Thymus (tissue), 11 donors: ENCODE measurements at regions not wholly inside any gene's neighbourhood (a gene's known extent, or its start where the extent isn't known, plus 50 kb on each side); places are given as distances from the start of the nearest gene placed in this dataset.

ENCODE experiments used
- DNase-seq, 9 donors: peaks; one replicate each; pipeline ENCODE4 v3.0.0-alpha.2; 2013; ENCODE audit warnings: low spot score in 9 of 9, low read depth in 6 of 9, missing footprints in 1 of 9
- H3K27ac ChIP-seq, 2 donors: one replicate each; pipeline ENCODE4 v1.5.1; 2013; ENCODE audit warnings: control low read depth in 1 of 2, low read depth in 1 of 2, low read length in 1 of 2, mild to moderate bottlenecking in 1 of 2, moderate library complexity in 1 of 2
- H3K27me3 ChIP-seq, 2 donors: one replicate each; pipeline ENCODE4 v1.5.1; 2013; ENCODE audit warnings: low read length in 1 of 2; ENCODE audit not compliant: control insufficient read depth in 2 of 2, insufficient read depth in 1 of 2
- H3K36me3 ChIP-seq, 2 donors: one replicate each; pipeline ENCODE4 v1.5.1; 2013; ENCODE audit warnings: low read length in 1 of 2, mild to moderate bottlenecking in 1 of 2, moderate library complexity in 1 of 2; ENCODE audit not compliant: control insufficient read depth in 2 of 2, insufficient read depth in 2 of 2
- H3K4me1 ChIP-seq, 2 donors: one replicate each; pipeline ENCODE4 v1.5.1; 2013; ENCODE audit warnings: low read length in 2 of 2; ENCODE audit not compliant: control insufficient read depth in 2 of 2, insufficient read depth in 2 of 2
- H3K4me3 ChIP-seq, 2 donors: one replicate each; pipeline ENCODE4 v1.5.1; 2013; ENCODE audit warnings: low read length in 2 of 2, control low read depth in 1 of 2, mild to moderate bottlenecking in 1 of 2
- H3K9me3 ChIP-seq, 2 donors: one replicate each; pipeline ENCODE4 v1.5.1; 2013; ENCODE audit warnings: low read length in 1 of 2, mild to moderate bottlenecking in 1 of 2; ENCODE audit not compliant: control insufficient read depth in 2 of 2, insufficient read depth in 1 of 2
- WGBS: extraction: QIAGEN DNeasy Blood & Tissue Kit; methylation state at CpG from one replicate; pipeline ENCODE4 v1.1.7; 2013; 5-methylcytosine and 5-hydroxymethylcytosine counted together
- donor health status: healthy.

GRCh38 chr1:187714470-187714869 lies 885.7 kb downstream of the PLA2G4A start:
- H3K36me3 ChIP-seq = no peaks in the 10 kb centered on the region
- H3K4me1 ChIP-seq = no peaks in the 10 kb centered on the region
- WGBS = 86% methylated on average over 6 of the region's 6 CpGs
- no peak for DNase-seq
- H3K4me3 ChIP-seq = no peak overlapping the region
- no peak overlapping the region for H3K27ac ChIP-seq
- no peaks in the 10 kb centered on the region for H3K27me3 ChIP-seq
- H3K9me3 ChIP-seq = no peaks in the 10 kb centered on the region

GRCh38 chr1:187715483-187715882 lies 886.7 kb downstream of the PLA2G4A start:
- DNase-seq = no peak
- Histone ChIP-seq H3K27me3 (no peaks in the 10 kb centered on the region), H3K36me3 (no peaks in the 10 kb centered on the region), H3K4me3 (no peak overlapping the region), H3K27ac (no peak overlapping the region), H3K4me1 (no peaks in the 10 kb centered on the region), H3K9me3 (no peaks in the 10 kb centered on the region)

GRCh38 chr1:187716160-187716559 lies 887.4 kb downstream of the PLA2G4A start:
- WGBS = 77% methylated on average over 1 of the region's 1 CpG
- Histone ChIP-seq H3K27me3 (no peaks in the 10 kb centered on the region), H3K27ac (no peak overlapping the region), H3K9me3 (no peaks in the 10 kb centered on the region), H3K4me3 (no peak overlapping the region), H3K4me1 (no peaks in the 10 kb centered on the region), H3K36me3 (no peaks in the 10 kb centered on the region)
- no peak for DNase-seq

GRCh38 chr1:187718527-187718926 lies 889.8 kb downstream of the PLA2G4A start:
- Histone ChIP-seq H3K27ac (no peak overlapping the region), H3K4me3 (no peak overlapping the region), H3K36me3 (no peaks in the 10 kb centered on the region), H3K27me3 (no peaks in the 10 kb centered on the region), H3K9me3 (no peaks in the 10 kb centered on the region), H3K4me1 (no peaks in the 10 kb centered on the region)
- DNase-seq = no peak
- WGBS = 84% methylated on average over 3 of the region's 3 CpGs

GRCh38 chr1:187721216-187721615 lies 892.5 kb downstream of the PLA2G4A start:
- Histone ChIP-seq H3K4me3 (no peak overlapping the region), H3K4me1 (no peaks in the 10 kb centered on the region), H3K36me3 (no peaks in the 10 kb centered on the region), H3K9me3 (no peaks in the 10 kb centered on the region), H3K27me3 (no peaks in the 10 kb centered on the region), H3K27ac (no peak overlapping the region)
- no peak for DNase-seq

- no peak overlapping the region for H3K27ac ChIP-seq
- DNase-seq = no peak
- H3K4me3 ChIP-seq = no peak overlapping the region
- H3K9me3 ChIP-seq = no peaks in the 10 kb centered on the region
- WGBS = 97% methylated on average over 2 of the region's 2 CpGs
- no peaks in the 10 kb centered on the region for H3K4me1 ChIP-seq
- no peaks in the 10 kb centered on the region for H3K36me3 ChIP-seq
- no peaks in the 10 kb centered on the region for H3K27me3 ChIP-seq
Measured at GRCh38 chr1:187725216-187725615, 896.5 kb downstream of the PLA2G4A start.

- Histone ChIP-seq H3K27me3 (no peaks in the 10 kb centered on the region), H3K9me3 (peaks cover 0 to 1% of the 10 kb centered on the region in 2 donors), H3K4me1 (no peaks in the 10 kb centered on the region), H3K4me3 (no peak overlapping the region), H3K27ac (no peak overlapping the region), H3K36me3 (no peaks in the 10 kb centered on the region)
- no peak for DNase-seq
- 95% methylated on average over 1 of the region's 1 CpG for WGBS
Measured at GRCh38 chr1:187733232-187733631, 904.5 kb downstream of the PLA2G4A start.

GRCh38 chr1:187734427-187734826 lies 905.7 kb downstream of the PLA2G4A start:
- H3K36me3 ChIP-seq = no peaks in the 10 kb centered on the region
- no peaks in the 10 kb centered on the region for H3K27me3 ChIP-seq
- 92% methylated on average over 4 of the region's 4 CpGs for WGBS
- no peaks in the 10 kb centered on the region for H3K4me1 ChIP-seq
- peaks cover 0 to 1% of the 10 kb centered on the region in 2 donors for H3K9me3 ChIP-seq
- H3K4me3 ChIP-seq = no peak overlapping the region
- DNase-seq = no peak
- no peak overlapping the region for H3K27ac ChIP-seq

- no peak overlapping the region for H3K27ac ChIP-seq
- H3K36me3 ChIP-seq = no peaks in the 10 kb centered on the region
- H3K9me3 ChIP-seq = no peaks in the 10 kb centered on the region
- no peaks in the 10 kb centered on the region for H3K27me3 ChIP-seq
- 77% methylated on average over 1 of the region's 1 CpG for WGBS
- H3K4me1 ChIP-seq = no peaks in the 10 kb centered on the region
- H3K4me3 ChIP-seq = no peak overlapping the region
- DNase-seq = no peak
Measured at GRCh38 chr1:187744665-187745064, 915.9 kb downstream of the PLA2G4A start.

- H3K4me1 ChIP-seq = no peaks in the 10 kb centered on the region
- no peak overlapping the region for H3K27ac ChIP-seq
- WGBS = 84% methylated on average over 2 of the region's 2 CpGs
- DNase-seq = no peak
- no peaks in the 10 kb centered on the region for H3K36me3 ChIP-seq
- no peaks in the 10 kb centered on the region for H3K27me3 ChIP-seq
- H3K9me3 ChIP-seq = no peaks in the 10 kb centered on the region
- no peak overlapping the region for H3K4me3 ChIP-seq
Measured at GRCh38 chr1:187755536-187755935, 926.8 kb downstream of the PLA2G4A start.
